HFF-Myc (cell line): ENCODE measurements at regions not wholly inside any gene's neighbourhood (a gene's known extent, or its start where the extent isn't known, plus 50 kb on each side); places are given as distances from the start of the nearest gene placed in this dataset.

Source experiments
- DNase-seq: peaks from one replicate; pipeline ENCODE4 v3.0.0-alpha.2; 2011; ENCODE audit warnings: low read depth; ENCODE audit errors: extremely low read depth
- H3K4me3 ChIP-seq: replicated peaks from 2 replicates; pipeline ENCODE4 v1.5.1; 2011; ENCODE audit warnings: low read depth, mild to moderate bottlenecking, control low read depth, low read length
- TF ChIP-seq, protein P1 (sequence below): IDR thresholded peaks from 2 replicates; pipeline ENCODE4 v1.5.1; 2012; ENCODE audit warnings: mild to moderate bottlenecking, low read depth, low read length, control low read depth; ENCODE audit errors: missing control alignments

DNA sequence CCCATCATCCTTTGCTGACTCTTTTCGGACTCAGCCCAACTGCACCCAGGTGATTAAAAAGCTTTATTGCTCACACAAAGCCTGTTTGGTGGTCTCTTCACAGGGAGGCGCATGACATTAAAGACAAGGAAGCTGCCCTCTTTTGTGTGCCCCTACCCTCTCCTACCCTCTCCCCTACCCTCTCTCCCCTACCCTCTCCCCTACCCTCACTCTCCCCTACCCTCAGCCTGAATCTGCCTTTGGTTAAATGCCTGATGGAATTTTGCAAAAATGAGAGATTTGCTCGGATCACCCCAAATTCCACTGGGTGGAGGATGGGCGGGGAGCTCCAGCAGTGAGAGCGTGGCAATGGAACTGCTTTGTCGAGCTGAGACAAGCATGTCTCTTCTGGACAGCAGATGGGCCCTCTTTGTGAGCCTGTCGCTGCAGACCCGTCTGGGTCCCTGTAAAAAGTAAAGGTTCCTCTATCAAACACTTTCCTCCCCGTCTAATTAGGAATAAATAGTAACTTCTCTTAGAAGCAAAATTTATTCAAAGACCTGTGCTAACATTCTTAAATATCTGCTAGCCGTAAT, 76.4 kb upstream of the MLN start:
- DNase-seq, result no peak
- H3K4me3 ChIP-seq, result no peak overlapping the region

DNA sequence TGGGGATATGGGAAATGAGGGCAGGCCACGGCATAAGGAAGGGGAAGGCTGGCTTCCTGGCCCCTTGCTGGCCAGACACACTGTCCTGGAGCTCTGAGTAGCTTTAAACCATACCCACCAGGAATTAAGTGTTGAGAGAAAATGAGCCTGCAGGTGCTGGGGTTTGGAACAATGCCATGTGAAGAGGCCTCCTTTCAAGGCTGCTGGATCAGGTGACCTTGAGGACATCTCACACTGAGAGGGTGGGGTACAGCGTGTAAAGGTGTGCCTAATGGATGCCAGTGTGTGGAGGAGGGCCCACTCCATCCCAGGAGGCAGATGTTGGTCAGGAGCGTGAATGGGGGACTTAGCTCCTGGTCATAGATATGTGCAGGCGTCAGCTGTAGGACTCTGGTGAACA, 74.8 kb upstream of the MLN start:
- DNase-seq, result no peak
- no peak overlapping the region for H3K4me3 ChIP-seq
- TF ChIP-seq, protein P1, sequence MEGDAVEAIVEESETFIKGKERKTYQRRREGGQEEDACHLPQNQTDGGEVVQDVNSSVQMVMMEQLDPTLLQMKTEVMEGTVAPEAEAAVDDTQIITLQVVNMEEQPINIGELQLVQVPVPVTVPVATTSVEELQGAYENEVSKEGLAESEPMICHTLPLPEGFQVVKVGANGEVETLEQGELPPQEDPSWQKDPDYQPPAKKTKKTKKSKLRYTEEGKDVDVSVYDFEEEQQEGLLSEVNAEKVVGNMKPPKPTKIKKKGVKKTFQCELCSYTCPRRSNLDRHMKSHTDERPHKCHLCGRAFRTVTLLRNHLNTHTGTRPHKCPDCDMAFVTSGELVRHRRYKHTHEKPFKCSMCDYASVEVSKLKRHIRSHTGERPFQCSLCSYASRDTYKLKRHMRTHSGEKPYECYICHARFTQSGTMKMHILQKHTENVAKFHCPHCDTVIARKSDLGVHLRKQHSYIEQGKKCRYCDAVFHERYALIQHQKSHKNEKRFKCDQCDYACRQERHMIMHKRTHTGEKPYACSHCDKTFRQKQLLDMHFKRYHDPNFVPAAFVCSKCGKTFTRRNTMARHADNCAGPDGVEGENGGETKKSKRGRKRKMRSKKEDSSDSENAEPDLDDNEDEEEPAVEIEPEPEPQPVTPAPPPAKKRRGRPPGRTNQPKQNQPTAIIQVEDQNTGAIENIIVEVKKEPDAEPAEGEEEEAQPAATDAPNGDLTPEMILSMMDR, result no peak

More for the DNA sequence above, 76.4 kb upstream of the MLN start:
- TF ChIP-seq, protein P1, result no peak

DNA sequence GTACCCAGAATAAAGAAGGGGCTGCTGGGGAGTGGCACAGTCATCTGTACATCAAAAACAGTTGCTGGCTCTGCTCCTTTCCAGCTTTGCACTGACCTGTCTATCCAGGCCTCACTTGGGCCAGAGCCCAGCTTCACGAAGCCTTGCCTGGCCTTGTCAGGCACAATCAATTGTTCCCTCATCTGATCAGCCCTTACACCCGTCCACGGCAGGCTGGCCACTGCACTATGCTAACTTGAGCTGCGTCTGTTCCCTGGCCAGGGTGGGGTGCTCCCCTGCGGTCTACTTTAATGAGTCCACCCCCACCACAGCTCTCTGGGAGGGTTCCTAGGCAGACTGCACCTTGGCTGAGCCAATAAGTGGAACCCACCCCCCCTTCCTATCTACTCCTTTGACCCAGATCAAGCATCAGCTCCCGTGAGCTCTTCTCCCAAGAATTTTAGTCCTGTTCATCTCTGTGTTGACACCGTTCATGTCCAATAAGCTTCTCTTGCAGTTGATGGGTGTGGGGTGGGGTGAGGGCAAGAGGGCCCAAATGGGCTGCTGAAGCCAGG, 74.3 kb upstream of the MLN start:
- TF ChIP-seq, protein P1, result no peak
- no peak overlapping the region for H3K4me3 ChIP-seq
- DNase-seq, result no peak

DNA sequence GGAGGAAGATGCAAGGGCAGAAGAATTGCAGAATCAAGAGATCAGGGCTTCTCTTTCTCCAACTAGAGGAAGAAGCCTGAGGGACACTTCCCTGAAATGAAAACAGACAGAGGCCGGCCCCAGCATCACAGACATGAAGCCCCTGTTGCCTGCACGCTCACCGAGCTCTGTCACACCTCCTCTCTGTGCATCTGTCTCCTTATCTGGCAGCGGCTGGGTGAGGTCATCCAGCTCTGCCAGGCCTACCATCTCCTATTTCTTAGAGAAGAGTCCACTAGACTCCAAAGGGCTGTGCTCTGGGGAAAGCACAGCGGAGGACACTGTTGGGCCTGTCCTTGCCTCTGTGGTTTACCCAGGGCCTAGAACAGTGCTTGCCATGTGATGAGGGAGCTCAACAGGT, 71.9 kb upstream of the MLN start:
- no peak overlapping the region for H3K4me3 ChIP-seq
- no peak for DNase-seq
- TF ChIP-seq, protein P1, result no peak

DNA sequence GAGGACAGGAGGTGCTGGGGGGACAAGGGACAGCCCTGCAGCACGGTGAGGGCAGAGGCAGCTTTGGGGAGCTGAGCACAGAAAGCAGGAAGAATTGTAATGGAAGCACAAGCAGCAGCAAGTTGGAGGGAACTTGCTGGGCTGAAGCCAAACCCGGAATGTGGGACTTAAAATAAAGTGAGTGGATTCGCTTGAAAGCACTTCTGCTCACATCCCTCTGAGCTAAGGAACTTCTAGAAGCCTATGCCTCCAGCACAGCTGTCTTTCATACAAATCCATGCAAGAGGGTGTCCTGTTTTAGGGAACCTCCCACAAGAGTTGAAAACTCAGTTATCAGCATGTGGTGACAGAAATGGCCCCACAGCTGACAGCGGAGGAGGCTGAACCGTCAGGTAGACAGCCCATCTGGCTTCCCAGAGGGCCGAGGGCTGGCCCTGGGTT, 71.4 kb upstream of the MLN start:
- DNase-seq, result no peak
- no peak overlapping the region for H3K4me3 ChIP-seq
- TF ChIP-seq, protein P1, result no peak

DNA sequence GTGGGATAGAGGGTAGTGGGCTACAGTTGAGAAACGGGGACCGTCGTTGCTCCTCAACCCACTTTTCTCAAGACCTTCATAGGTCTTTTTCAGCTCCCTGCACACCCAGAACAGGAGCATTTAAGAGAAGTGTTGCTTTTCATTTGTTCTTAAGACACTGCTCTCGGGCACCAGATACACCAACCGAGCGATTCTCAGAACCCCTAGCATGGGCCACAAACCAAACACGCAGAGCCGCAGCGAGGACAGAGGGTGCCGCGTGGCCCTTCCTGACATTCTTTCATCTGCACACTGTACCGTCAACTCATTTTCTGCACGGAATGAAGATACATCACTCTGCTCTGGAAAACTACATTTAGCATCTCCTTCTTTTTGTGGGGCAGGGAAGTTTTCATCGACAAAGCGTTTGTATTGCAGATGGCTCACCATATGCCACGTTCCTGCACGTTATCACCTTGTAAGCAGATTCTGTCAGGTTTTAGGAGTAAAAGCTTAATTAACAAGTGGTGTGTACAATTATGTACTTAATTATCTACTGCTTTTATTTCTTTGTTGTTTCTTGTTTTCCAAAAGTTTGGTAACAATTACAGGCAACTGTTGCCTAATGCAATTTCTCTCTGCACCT, 70.4 kb upstream of the MLN start:
- no peak for DNase-seq
- H3K4me3 ChIP-seq, result no peak overlapping the region
- TF ChIP-seq, protein P1, result no peak
